Activated T-helper 2 cell treated with anti-CD3 and anti-CD28 coated beads, Interferon-gamma antibody, Interleukin-2, Interleukin-4, amounts not matched to agents 10 μg/mL and 5 μg/mL and 100 μg/mL, durations not matched to agents 14 hours and 24 hours and 36 hours (primary cell): ENCODE measurements at regions not wholly inside any gene's neighbourhood (a gene's known extent, or its start where the extent isn't known, plus 50 kb on each side); places are given as distances from the start of the nearest gene placed in this dataset.

Experiments used
- DNase-seq: peaks from one replicate; pipeline ENCODE4 v3.0.0; 2021; ENCODE audit warnings: low spot score
- H3K27ac Mint-ChIP-seq: one replicate; pipeline ENCODE4 v1.8.0; 2021; ENCODE audit warnings: mixed read lengths
- H3K27me3 Mint-ChIP-seq: one replicate; pipeline ENCODE4 v1.8.0; 2021; ENCODE audit warnings: low read depth, mixed read lengths
- H3K36me3 Mint-ChIP-seq: one replicate; pipeline ENCODE4 v1.8.0; 2021; ENCODE audit warnings: low read depth, mixed read lengths
- H3K4me1 Mint-ChIP-seq: one replicate; pipeline ENCODE4 v1.8.0; 2021; ENCODE audit warnings: low read depth, mixed read lengths
- H3K4me3 Mint-ChIP-seq: one replicate; pipeline ENCODE4 v1.8.0; 2021; ENCODE audit warnings: low read depth, mild to moderate bottlenecking, moderate library complexity, mixed read lengths
- H3K9me3 Mint-ChIP-seq: one replicate; pipeline ENCODE4 v1.8.0; 2021; ENCODE audit warnings: mixed read lengths
- intact Hi-C: fragments of 100-400 bp; cut with micrococcal nuclease; formaldehyde crosslinking; loops from one replicate; pipeline ENCODE4 v1.15.1; 2023

DNA sequence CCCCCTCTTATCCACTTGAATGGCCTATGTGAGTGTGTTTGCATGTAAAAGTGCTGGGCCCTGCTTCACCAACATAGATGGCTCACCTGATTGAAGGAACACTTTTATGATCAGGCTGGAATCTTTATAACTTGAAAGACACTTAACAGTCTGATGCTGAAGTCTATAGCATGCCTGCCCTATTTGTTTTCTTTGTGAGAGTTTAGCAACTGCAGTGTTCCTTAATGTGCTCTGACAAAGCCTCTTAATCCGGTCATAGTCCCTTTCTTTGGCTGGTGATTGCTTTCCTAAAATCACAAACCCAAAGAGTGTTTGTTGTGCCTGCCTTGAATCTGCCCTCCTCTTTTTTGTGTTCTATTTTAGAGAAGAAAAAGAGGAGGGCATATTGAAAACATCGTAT lies 1382.8 kb upstream of the CELF4 start:
- no peak for DNase-seq
- Mint-ChIP-seq H3K9me3 (peaks cover 3% of the 10 kb centered on the region), H3K27ac (no peak overlapping the region), H3K27me3 (no peaks in the 10 kb centered on the region), H3K36me3 (no peaks in the 10 kb centered on the region), H3K4me3 (no peak overlapping the region), H3K4me1 (peaks cover 2% of the 10 kb centered on the region)
- intact Hi-C loops: no loop called here

GRCh38 chr18:38944446-38945024 lies 1378.9 kb upstream of the CELF4 start:
- peaks cover 4% of the 10 kb centered on the region for H3K36me3 Mint-ChIP-seq
- no peak overlapping the region for H3K4me3 Mint-ChIP-seq
- intact Hi-C loops: loop anchor here (5.0 kb wide), 2 partner anchors 382 to 548 kb away; no protein-coding TSS in a partner anchor
- no peak for DNase-seq
- no peak overlapping the region for H3K27ac Mint-ChIP-seq
- peaks cover 22% of the 10 kb centered on the region for H3K4me1 Mint-ChIP-seq
- no peaks in the 10 kb centered on the region for H3K27me3 Mint-ChIP-seq
- peaks cover 28% of the 10 kb centered on the region for H3K9me3 Mint-ChIP-seq

DNA sequence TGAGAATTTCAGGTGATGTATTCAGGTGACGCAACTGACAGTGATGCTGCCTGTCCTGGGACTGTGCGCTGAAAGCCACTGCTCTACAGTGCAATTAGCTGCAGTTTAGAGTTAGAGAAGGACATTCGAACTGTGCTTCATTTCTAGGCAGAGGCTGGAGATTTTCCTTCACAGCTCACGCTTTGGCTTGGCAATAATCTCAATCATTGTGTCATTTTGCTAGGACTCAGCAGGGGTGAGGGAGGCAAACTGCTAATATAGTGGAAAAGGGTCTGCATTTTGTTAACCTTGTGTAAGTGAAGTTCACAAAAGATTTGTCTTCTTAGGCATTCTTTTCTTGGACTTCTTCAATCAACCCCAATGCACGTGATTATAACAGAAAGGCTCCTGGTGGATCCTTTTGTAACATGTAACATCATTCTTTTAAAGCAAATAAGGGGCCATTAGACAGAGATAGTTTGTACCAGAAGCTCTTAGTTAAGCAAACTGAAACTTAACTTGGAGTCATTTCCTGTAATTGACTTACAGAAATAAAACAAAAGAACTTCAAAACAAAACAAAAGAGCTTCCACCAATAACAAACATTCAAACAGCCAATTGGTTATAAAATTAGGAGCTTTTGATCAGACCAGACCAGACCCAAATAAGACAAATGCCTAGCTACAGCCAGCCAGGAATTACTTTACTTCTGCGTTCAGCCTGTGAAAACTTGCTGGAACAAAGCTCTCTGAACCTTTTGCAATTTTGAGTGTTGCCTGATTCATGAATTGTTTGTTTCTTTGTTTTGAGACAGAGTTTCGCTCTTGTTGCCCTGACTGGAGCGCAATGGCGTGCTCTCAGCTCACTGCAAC lies 1376.3 kb upstream of the CELF4 start:
- no peak overlapping the region for H3K4me3 Mint-ChIP-seq
- peaks cover 31% of the 10 kb centered on the region for H3K9me3 Mint-ChIP-seq
- peaks cover 25% of the 10 kb centered on the region for H3K4me1 Mint-ChIP-seq
- peak overlapping the region; percentile 81 for H3K27ac Mint-ChIP-seq
- no peak for DNase-seq
- H3K27me3 Mint-ChIP-seq: no peaks in the 10 kb centered on the region
- intact Hi-C loops: loop anchor here (1.0 to 5.0 kb wide), 4 partner anchors 331 to 550 kb away; no protein-coding TSS in a partner anchor
- H3K36me3 Mint-ChIP-seq: peaks cover 4% of the 10 kb centered on the region

DNA sequence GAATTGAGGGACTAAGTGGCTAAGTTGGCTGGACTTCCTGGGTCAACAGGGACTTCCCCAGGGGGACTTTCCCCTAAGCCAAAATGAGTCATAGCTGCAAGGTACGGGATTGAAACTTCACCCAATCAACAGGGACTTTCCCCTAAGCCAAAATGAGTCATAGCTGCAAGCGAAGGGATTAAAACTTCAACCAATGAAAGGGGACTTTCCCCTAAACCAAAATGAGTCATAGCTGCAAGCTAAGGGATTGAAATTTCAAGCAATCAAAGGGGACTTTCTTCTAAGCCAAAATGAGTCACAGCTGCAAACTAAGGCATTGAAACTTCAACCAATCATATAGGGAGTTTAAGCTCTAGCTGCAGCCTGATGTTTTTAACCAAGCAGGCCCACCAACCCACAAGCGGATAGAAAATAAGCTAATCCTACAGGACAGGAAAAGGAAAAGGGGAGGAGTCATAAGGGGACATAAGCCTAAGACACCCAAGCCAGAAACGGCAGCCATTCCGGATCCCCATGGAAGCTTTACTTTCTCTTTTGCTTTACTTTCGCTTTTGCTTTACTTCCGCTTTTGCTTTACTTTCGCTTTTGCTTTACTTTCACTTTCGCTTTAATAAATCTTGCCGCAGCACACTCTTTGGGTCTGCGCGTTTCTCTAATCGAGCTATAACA lies 1375.4 kb upstream of the CELF4 start:
- DNase-seq: peak; percentile 54
- Mint-ChIP-seq H3K4me1 (peaks cover 27% of the 10 kb centered on the region), H3K4me3 (peak overlapping the region; percentile 26), H3K27ac (peak overlapping the region; percentile 81), H3K36me3 (peaks cover 4% of the 10 kb centered on the region), H3K27me3 (no peaks in the 10 kb centered on the region), H3K9me3 (peaks cover 34% of the 10 kb centered on the region)
- intact Hi-C loops: loop anchor here (1.0 to 5.0 kb wide), 5 partner anchors 330 to 551 kb away; no protein-coding TSS in a partner anchor

- intact Hi-C loops: loop anchor here (1.0 to 5.0 kb wide), 4 partner anchors 364 to 552 kb away; no protein-coding TSS in a partner anchor
- Mint-ChIP-seq H3K27ac (peak overlapping the region; percentile 81), H3K4me3 (no peak overlapping the region), H3K9me3 (peaks cover 35% of the 10 kb centered on the region), H3K4me1 (peaks cover 31% of the 10 kb centered on the region), H3K27me3 (no peaks in the 10 kb centered on the region), H3K36me3 (peaks cover 4% of the 10 kb centered on the region)
- DNase-seq: no peak
Measured at GRCh38 chr18:38940475-38940862, 1374.9 kb upstream of the CELF4 start.

- no peak overlapping the region for H3K4me3 Mint-ChIP-seq
- no peaks in the 10 kb centered on the region for H3K36me3 Mint-ChIP-seq
- H3K4me1 Mint-ChIP-seq: peaks cover 13% of the 10 kb centered on the region
- H3K27me3 Mint-ChIP-seq: no peaks in the 10 kb centered on the region
- peaks cover 7% of the 10 kb centered on the region for H3K9me3 Mint-ChIP-seq
- intact Hi-C loops: no loop called here
- no peak for DNase-seq
- H3K27ac Mint-ChIP-seq: no peak overlapping the region
Measured at GRCh38 chr18:38933910-38934510, 1368.4 kb upstream of the CELF4 start.

DNA sequence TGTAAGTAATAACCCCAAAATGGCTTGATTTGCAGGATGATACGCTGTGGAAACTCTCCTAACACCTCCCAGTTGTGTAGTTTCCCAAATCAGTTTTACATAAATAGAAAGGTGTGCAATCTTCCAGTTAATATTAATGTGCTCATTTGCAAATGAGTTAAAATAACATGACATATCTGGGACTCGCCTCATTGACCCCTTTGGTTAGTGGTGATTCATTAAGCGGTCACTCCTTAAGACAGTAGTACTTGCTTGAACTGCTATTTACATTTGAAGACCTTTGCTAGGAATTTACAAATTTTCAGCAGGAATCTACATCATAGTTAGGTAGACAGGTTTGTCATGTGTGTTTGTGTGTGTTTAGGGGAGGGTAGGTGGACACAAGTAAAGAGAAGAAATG lies 1367.7 kb upstream of the CELF4 start:
- peaks cover 7% of the 10 kb centered on the region for H3K9me3 Mint-ChIP-seq
- H3K27me3 Mint-ChIP-seq: no peaks in the 10 kb centered on the region
- H3K4me3 Mint-ChIP-seq: no peak overlapping the region
- DNase-seq: no peak
- H3K27ac Mint-ChIP-seq: no peak overlapping the region
- intact Hi-C loops: no loop called here
- H3K36me3 Mint-ChIP-seq: no peaks in the 10 kb centered on the region
- peaks cover 13% of the 10 kb centered on the region for H3K4me1 Mint-ChIP-seq

- H3K27ac Mint-ChIP-seq: no peak overlapping the region
- H3K4me1 Mint-ChIP-seq: peaks cover 13% of the 10 kb centered on the region
- H3K4me3 Mint-ChIP-seq: no peak overlapping the region
- no peaks in the 10 kb centered on the region for H3K36me3 Mint-ChIP-seq
- DNase-seq: no peak
- intact Hi-C loops: no loop called here
- no peaks in the 10 kb centered on the region for H3K27me3 Mint-ChIP-seq
- H3K9me3 Mint-ChIP-seq: peaks cover 7% of the 10 kb centered on the region
Measured at GRCh38 chr18:38932752-38933151, 1367.2 kb upstream of the CELF4 start.

- H3K36me3 Mint-ChIP-seq: no peaks in the 10 kb centered on the region
- peaks cover 3% of the 10 kb centered on the region for H3K9me3 Mint-ChIP-seq
- H3K4me1 Mint-ChIP-seq: peaks cover 13% of the 10 kb centered on the region
- no peak for DNase-seq
- H3K27ac Mint-ChIP-seq: no peak overlapping the region
- no peaks in the 10 kb centered on the region for H3K27me3 Mint-ChIP-seq
- H3K4me3 Mint-ChIP-seq: no peak overlapping the region
- intact Hi-C loops: no loop called here
Measured at GRCh38 chr18:38931754-38932050, 1366.1 kb upstream of the CELF4 start.

- DNase-seq: no peak
- Mint-ChIP-seq H3K27ac (no peak overlapping the region), H3K4me1 (peaks cover 12% of the 10 kb centered on the region), H3K4me3 (no peak overlapping the region), H3K9me3 (peaks cover 2% of the 10 kb centered on the region), H3K36me3 (no peaks in the 10 kb centered on the region), H3K27me3 (no peaks in the 10 kb centered on the region)
- intact Hi-C loops: no loop called here
Measured at GRCh38 chr18:38930881-38931753, 1365.5 kb upstream of the CELF4 start.

- no peaks in the 10 kb centered on the region for H3K9me3 Mint-ChIP-seq
- H3K27ac Mint-ChIP-seq: no peak overlapping the region
- intact Hi-C loops: no loop called here
- no peaks in the 10 kb centered on the region for H3K27me3 Mint-ChIP-seq
- no peak for DNase-seq
- H3K4me3 Mint-ChIP-seq: no peak overlapping the region
- no peaks in the 10 kb centered on the region for H3K4me1 Mint-ChIP-seq
- no peaks in the 10 kb centered on the region for H3K36me3 Mint-ChIP-seq
Measured at GRCh38 chr18:38923540-38923939, 1357.9 kb upstream of the CELF4 start.

DNA sequence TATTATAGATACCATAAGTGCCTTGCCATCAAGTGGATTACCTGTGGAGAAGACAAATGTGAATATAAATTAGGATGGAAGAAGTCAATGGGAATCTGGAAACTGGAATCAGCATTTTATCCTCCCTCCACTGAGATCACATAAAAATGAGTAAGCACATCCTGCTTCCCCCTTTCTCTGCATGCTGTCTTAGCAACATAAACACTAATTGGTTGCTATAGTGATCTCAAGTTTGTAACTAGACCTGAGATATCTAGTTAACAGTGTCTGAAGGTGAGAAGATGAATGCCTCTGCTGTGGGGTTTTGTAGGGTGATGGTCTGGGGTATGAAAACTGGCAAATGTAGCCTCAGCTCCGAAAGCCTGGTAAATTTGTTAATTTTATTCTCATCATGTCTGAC lies 1357.5 kb upstream of the CELF4 start:
- Mint-ChIP-seq H3K36me3 (no peaks in the 10 kb centered on the region), H3K27ac (no peak overlapping the region), H3K4me1 (no peaks in the 10 kb centered on the region), H3K9me3 (no peaks in the 10 kb centered on the region), H3K27me3 (no peaks in the 10 kb centered on the region), H3K4me3 (no peak overlapping the region)
- intact Hi-C loops: no loop called here
- no peak for DNase-seq
